A549 (cell line): ENCODE measurements at regions not wholly inside any gene's neighbourhood (a gene's known extent, or its start where the extent isn't known, plus 50 kb on each side); places are given as distances from the start of the nearest gene placed in this dataset.

Source experiments
- ATAC-seq, 2 experiments: fragments of 200-7000 bp in 1 of 2; fragments of >200 bp in 1 of 2; cut with Nextera tagmentation in 1 of 2; cut with Tn5 transposase in 1 of 2; 3 replicates each; pipeline versions ENCODE4 v1.8.0 to v1.9.1; 2018 to 2020; ENCODE audit warnings: mild to moderate bottlenecking in 1 of 2, moderate library complexity in 1 of 2
- CTCF ChIA-PET: fragments of 300-600 bp; sonication (Branson Sonifier 250); formaldehyde crosslinking; extraction: SDS; loops from one replicate; lab custom pipeline; 2021; ENCODE audit warnings: antibody characterized with exemption, inconsistent platforms; lab: Yijun Ruan, JAX
- POLR2A ChIA-PET: fragments of 350-600 bp; formaldehyde crosslinking; extraction: SDS; loops from one replicate; lab custom pipeline; 2021; ENCODE audit warnings: antibody characterized with exemption, inconsistent platforms; lab: Yijun Ruan, JAX
- DNase-seq, 2 experiments: peaks; one replicate each; pipeline versions ENCODE4 v3.0.0 to v3.0.0-alpha.2; 2011 to 2016; ENCODE audit warnings: low read depth in 1 of 2, low spot score in 1 of 2
- FAIRE-seq: peaks from 2 replicates; lab custom pipeline; 2011; peaks lifted over from hg19 to GRCh38; lab: Jason Lieb, UNC
- H3K27ac ChIP-seq, 2 experiments: fragments of >200 bp; sonication (Bioruptor Twin); formaldehyde crosslinking; 3 replicates each; pipeline ENCODE4 v1.5.1; 2016 to 2017
- H3K4me1 ChIP-seq: fragments of >200 bp; sonication (Bioruptor Twin); formaldehyde crosslinking; 3 replicates; pipeline ENCODE4 v1.6.1; 2016
- H3K4me2 ChIP-seq: fragments of >200 bp; sonication (Bioruptor Twin); formaldehyde crosslinking; 3 replicates; pipeline ENCODE4 v1.6.1; 2016
- H3K4me3 ChIP-seq: fragments of >200 bp; sonication (Bioruptor Twin); formaldehyde crosslinking; 3 replicates; pipeline ENCODE4 v1.5.1; 2016
- H3K9me3 ChIP-seq: fragments of >200 bp; sonication (Bioruptor Twin); formaldehyde crosslinking; 3 replicates; pipeline ENCODE4 v1.6.1; 2016
- CHD2 ChIP-seq: fragments of 150-350 bp; IDR thresholded peaks from 2 replicates; pipeline ENCODE4 v1.6.1; 2014; ENCODE audit warnings: low read length; ENCODE audit not compliant: partially characterized antibody
- CHD4 ChIP-seq: fragments of 200-600 bp; sonication (generic); IDR thresholded peaks from 2 replicates; pipeline ENCODE4 v1.6.1; 2016; ENCODE audit warnings: antibody characterized with exemption, mild to moderate bottlenecking, borderline replicate concordance
- EHMT2 ChIP-seq: fragments of 200-600 bp; sonication (generic); IDR thresholded peaks from 2 replicates; pipeline ENCODE4 v1.6.1; 2016; ENCODE audit warnings: antibody characterized with exemption, low read depth, mild to moderate bottlenecking, moderate library complexity
- EP300 ChIP-seq, 2 experiments: fragments of >200 bp; sonication (Bioruptor Twin); formaldehyde crosslinking; IDR thresholded peaks; 2 replicates in 1 of 2; 3 replicates in 1 of 2; pipeline ENCODE4 v1.6.1; 2016 to 2017
- HEYL ChIP-seq: fragments of 250-450 bp; sonication (Bioruptor Pico); IDR thresholded peaks from 2 replicates; pipeline ENCODE4 v1.8.0; 2021; ENCODE audit warnings: mild to moderate bottlenecking, moderate library complexity
- HOXB5 ChIP-seq: fragments of 250-450 bp; sonication (Bioruptor Pico); IDR thresholded peaks from 2 replicates; pipeline ENCODE4 v1.5.0; 2020; ENCODE audit warnings: mild to moderate bottlenecking, moderate library complexity
- JUN ChIP-seq, 2 experiments: fragments of >200 bp; sonication (Bioruptor Twin); formaldehyde crosslinking; IDR thresholded peaks; 2 replicates in 1 of 2; 3 replicates in 1 of 2; pipeline ENCODE4 v1.6.1; 2016 to 2017
- KDM1A ChIP-seq: fragments of 200-600 bp; sonication (generic); IDR thresholded peaks from 2 replicates; pipeline ENCODE4 v1.6.1; 2016; ENCODE audit warnings: low read depth, mild to moderate bottlenecking
- KDM5A ChIP-seq: fragments of 200-600 bp; sonication (generic); IDR thresholded peaks from 2 replicates; pipeline ENCODE4 v1.6.1; 2016; ENCODE audit warnings: antibody characterized with exemption, mild to moderate bottlenecking
- MAFK ChIP-seq: fragments of 450-650 bp; IDR thresholded peaks from 2 replicates; pipeline ENCODE4 v1.6.1; 2014; ENCODE audit not compliant: partially characterized antibody
- MAZ ChIP-seq: fragments of 150-350 bp; IDR thresholded peaks from 2 replicates; pipeline ENCODE4 v1.6.1; 2014; ENCODE audit warnings: antibody characterized with exemption, low read depth, low read length, borderline replicate concordance
- MYC ChIP-seq: IDR thresholded peaks from 2 replicates; pipeline ENCODE4 v1.6.1; 2012; ENCODE audit warnings: mild to moderate bottlenecking, inconsistent platforms, low read length, improper control_type of control experiment, borderline replicate concordance
- NFE2L2 ChIP-seq: fragments of 150-350 bp; conservative IDR thresholded peaks from 2 replicates; pipeline ENCODE4 v1.6.1; 2014; ENCODE audit warnings: low read length
- NR3C1 ChIP-seq: fragments of >200 bp; sonication (Bioruptor Twin); formaldehyde crosslinking; IDR thresholded peaks from 3 replicates; pipeline ENCODE4 v1.6.1; 2017
- PHF8 ChIP-seq: fragments of 200-600 bp; sonication (generic); IDR thresholded peaks from 2 replicates; pipeline ENCODE4 v1.6.1; 2016; ENCODE audit warnings: low read depth, mild to moderate bottlenecking, antibody characterized with exemption, moderate library complexity, borderline replicate concordance
- POLR2AphosphoS2 ChIP-seq: conservative IDR thresholded peaks from 2 replicates; pipeline ENCODE4 v1.6.1; 2012; ENCODE audit warnings: low read length, improper control_type of control experiment, inconsistent platforms
- SMC3 ChIP-seq: fragments of >200 bp; sonication (Bioruptor Twin); formaldehyde crosslinking; IDR thresholded peaks from 3 replicates; pipeline ENCODE4 v1.6.1; 2018; ENCODE audit warnings: inconsistent platforms
- ZNF302 ChIP-seq: fragments of 250-450 bp; sonication (Bioruptor Pico); IDR thresholded peaks from 2 replicates; pipeline ENCODE4 v1.9.0; 2021; ENCODE audit warnings: inconsistent platforms, mild to moderate bottlenecking, moderate library complexity
- WGBS: methylation state at CpG from one replicate; pipeline ENCODE4 v1.1.6; 2017; ENCODE audit errors: missing lambda C conversion rate; 5-methylcytosine and 5-hydroxymethylcytosine counted together
- TF ChIP-seq, protein P1 (sequence below): fragments of 200-600 bp; sonication (generic); IDR thresholded peaks from 2 replicates; pipeline ENCODE4 v1.6.1; 2016; ENCODE audit warnings: antibody characterized with exemption, mild to moderate bottlenecking, moderate library complexity
- TF ChIP-seq, protein P2 (sequence below): fragments of >200 bp; sonication (Bioruptor Twin); formaldehyde crosslinking; IDR thresholded peaks from 3 replicates; pipeline ENCODE4 v1.5.1; 2016
- TF ChIP-seq, protein P3 (sequence below): fragments of 250-450 bp; sonication (Bioruptor Pico); IDR thresholded peaks from 2 replicates; pipeline ENCODE4 v1.5.0; 2021; ENCODE audit warnings: mild to moderate bottlenecking, moderate library complexity, borderline replicate concordance
- TF ChIP-seq, protein P4 (sequence below): fragments of 450-650 bp; IDR thresholded peaks from 2 replicates; pipeline ENCODE4 v1.6.1; 2014; ENCODE audit warnings: antibody characterized with exemption

DNA sequence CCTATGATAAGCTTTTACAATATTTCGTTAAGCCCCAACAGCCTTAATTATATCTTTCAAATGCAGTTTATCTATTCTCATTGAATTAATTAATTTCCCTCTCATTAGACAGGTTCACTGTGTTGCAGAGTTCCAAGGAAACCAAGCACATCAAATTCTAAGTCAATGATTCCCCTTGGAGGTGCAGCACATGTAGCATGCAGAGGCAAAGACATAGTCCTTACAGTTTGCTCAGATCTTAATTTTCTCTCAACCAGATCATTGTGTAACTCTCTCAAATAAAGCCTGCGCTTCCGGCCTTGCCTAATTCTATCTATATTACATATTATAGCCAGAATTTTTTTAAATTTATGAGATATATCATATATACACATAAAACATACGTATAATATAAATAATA lies 205.4 kb downstream of the GRIA2 start:
- 20% methylated on average over 4 of the region's 4 CpGs for WGBS
- Histone ChIP-seq H3K4me2 (no peak overlapping the region), H3K4me3 (no peak overlapping the region), H3K27ac (no peak overlapping the region), H3K9me3 (no peaks in the 10 kb centered on the region), H3K4me1 (no peaks in the 10 kb centered on the region)
- DNase-seq (no peak), FAIRE-seq (no peak), ATAC-seq (no peak)
- POLR2A ChIA-PET, result no interaction called here
- TF ChIP-seq, protein P1, sequence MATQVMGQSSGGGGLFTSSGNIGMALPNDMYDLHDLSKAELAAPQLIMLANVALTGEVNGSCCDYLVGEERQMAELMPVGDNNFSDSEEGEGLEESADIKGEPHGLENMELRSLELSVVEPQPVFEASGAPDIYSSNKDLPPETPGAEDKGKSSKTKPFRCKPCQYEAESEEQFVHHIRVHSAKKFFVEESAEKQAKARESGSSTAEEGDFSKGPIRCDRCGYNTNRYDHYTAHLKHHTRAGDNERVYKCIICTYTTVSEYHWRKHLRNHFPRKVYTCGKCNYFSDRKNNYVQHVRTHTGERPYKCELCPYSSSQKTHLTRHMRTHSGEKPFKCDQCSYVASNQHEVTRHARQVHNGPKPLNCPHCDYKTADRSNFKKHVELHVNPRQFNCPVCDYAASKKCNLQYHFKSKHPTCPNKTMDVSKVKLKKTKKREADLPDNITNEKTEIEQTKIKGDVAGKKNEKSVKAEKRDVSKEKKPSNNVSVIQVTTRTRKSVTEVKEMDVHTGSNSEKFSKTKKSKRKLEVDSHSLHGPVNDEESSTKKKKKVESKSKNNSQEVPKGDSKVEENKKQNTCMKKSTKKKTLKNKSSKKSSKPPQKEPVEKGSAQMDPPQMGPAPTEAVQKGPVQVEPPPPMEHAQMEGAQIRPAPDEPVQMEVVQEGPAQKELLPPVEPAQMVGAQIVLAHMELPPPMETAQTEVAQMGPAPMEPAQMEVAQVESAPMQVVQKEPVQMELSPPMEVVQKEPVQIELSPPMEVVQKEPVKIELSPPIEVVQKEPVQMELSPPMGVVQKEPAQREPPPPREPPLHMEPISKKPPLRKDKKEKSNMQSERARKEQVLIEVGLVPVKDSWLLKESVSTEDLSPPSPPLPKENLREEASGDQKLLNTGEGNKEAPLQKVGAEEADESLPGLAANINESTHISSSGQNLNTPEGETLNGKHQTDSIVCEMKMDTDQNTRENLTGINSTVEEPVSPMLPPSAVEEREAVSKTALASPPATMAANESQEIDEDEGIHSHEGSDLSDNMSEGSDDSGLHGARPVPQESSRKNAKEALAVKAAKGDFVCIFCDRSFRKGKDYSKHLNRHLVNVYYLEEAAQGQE, result no peak
- TF ChIP-seq HOXB5, result no peak
- CTCF ChIA-PET, result no interaction called here

DNA sequence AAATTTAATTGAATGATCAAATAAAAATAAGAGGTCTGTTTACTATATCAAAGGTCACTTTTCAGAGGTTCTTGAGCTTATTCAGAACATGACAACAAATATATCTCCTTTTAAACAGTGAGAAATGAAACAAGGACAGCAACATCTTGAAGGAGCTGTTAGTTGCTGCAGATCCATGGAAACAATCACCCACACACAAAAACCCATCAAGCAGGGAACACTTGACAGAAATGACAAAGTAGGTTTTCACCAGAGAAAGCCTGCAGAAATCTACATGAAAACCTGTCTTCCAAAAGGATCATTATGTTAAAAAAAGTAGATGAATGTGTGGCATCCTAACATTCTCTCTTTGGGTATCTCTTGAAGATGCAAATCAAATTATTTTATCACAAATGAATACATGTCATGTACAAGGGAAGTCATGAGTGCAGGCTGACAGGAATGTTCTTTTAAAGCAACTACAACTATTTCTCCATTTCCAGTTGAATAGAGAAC lies 203.0 kb downstream of the GRIA2 start:
- TF ChIP-seq NFE2L2, result no peak
- no peak for TF ChIP-seq HOXB5
- no peak for TF ChIP-seq EP300 (IDR thresholded peaks at IDR 0.05)
- no peak for TF ChIP-seq NR3C1
- TF ChIP-seq ZNF302 (CRISPR knock-in tag), result no peak
- no peak for TF ChIP-seq SMC3
- TF ChIP-seq CHD4, result no peak
- no peak for TF ChIP-seq PHF8
- no peak for TF ChIP-seq HEYL (CRISPR knock-in tag)
- TF ChIP-seq MYC, result no peak
- TF ChIP-seq, all 56 proteins: peak for 0
- no peak overlapping the region for H3K4me3 ChIP-seq
- no peaks in the 10 kb centered on the region for H3K4me1 ChIP-seq
- no peaks in the 10 kb centered on the region for H3K9me3 ChIP-seq
- POLR2A ChIA-PET, result no interaction called here
- no peak for DNase-seq
- CTCF ChIA-PET, result no interaction called here
- H3K4me2 ChIP-seq, result no peak overlapping the region
- no peak for FAIRE-seq
- H3K27ac ChIP-seq, result no peak overlapping the region
- ATAC-seq, result no peak

DNA sequence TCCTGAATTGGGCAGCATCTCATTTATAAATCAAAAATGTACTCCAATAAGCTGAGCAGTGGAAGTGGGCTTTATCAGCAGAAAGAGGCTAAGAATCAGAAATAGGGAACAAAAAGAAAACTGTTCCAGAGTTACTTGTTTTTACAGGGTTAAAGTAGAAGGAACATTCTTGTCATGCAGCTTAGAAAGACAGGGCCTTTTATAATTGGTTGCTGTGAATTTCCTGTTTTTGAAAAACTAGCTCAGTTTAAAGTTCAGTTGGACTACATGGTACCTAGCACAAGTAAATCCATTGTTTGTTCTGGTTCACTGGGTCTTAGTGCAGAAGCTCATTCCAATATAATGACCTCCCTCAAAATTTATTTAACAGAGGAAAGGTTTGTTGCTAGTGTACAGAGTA lies 200.8 kb downstream of the GRIA2 start:
- FAIRE-seq (no peak), ATAC-seq (no peak), DNase-seq (no peak)
- ChIA-PET CTCF (no interaction called here), POLR2A (no interaction called here)
- H3K9me3 ChIP-seq, result no peaks in the 10 kb centered on the region
- no peak overlapping the region for H3K27ac ChIP-seq
- no peak for TF ChIP-seq CHD4
- TF ChIP-seq KDM5A, result no peak
- no peak for TF ChIP-seq ZNF302 (CRISPR knock-in tag)
- no peak for TF ChIP-seq MYC
- TF ChIP-seq, protein P2, sequence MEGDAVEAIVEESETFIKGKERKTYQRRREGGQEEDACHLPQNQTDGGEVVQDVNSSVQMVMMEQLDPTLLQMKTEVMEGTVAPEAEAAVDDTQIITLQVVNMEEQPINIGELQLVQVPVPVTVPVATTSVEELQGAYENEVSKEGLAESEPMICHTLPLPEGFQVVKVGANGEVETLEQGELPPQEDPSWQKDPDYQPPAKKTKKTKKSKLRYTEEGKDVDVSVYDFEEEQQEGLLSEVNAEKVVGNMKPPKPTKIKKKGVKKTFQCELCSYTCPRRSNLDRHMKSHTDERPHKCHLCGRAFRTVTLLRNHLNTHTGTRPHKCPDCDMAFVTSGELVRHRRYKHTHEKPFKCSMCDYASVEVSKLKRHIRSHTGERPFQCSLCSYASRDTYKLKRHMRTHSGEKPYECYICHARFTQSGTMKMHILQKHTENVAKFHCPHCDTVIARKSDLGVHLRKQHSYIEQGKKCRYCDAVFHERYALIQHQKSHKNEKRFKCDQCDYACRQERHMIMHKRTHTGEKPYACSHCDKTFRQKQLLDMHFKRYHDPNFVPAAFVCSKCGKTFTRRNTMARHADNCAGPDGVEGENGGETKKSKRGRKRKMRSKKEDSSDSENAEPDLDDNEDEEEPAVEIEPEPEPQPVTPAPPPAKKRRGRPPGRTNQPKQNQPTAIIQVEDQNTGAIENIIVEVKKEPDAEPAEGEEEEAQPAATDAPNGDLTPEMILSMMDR, result no peak
- no peak for TF ChIP-seq CHD2
- no peak for TF ChIP-seq EHMT2
- TF ChIP-seq JUN (IDR thresholded peaks at IDR 0.05), result no peak
- TF ChIP-seq, protein P1, result no peak
- TF ChIP-seq KDM1A, result no peak
- no peak for TF ChIP-seq PHF8
- TF ChIP-seq, protein P3, sequence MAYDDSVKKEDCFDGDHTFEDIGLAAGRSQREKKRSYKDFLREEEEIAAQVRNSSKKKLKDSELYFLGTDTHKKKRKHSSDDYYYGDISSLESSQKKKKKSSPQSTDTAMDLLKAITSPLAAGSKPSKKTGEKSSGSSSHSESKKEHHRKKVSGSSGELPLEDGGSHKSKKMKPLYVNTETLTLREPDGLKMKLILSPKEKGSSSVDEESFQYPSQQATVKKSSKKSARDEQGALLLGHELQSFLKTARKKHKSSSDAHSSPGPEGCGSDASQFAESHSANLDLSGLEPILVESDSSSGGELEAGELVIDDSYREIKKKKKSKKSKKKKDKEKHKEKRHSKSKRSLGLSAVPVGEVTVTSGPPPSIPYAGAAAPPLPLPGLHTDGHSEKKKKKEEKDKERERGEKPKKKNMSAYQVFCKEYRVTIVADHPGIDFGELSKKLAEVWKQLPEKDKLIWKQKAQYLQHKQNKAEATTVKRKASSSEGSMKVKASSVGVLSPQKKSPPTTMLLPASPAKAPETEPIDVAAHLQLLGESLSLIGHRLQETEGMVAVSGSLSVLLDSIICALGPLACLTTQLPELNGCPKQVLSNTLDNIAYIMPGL, result no peak
- TF ChIP-seq, protein P4, sequence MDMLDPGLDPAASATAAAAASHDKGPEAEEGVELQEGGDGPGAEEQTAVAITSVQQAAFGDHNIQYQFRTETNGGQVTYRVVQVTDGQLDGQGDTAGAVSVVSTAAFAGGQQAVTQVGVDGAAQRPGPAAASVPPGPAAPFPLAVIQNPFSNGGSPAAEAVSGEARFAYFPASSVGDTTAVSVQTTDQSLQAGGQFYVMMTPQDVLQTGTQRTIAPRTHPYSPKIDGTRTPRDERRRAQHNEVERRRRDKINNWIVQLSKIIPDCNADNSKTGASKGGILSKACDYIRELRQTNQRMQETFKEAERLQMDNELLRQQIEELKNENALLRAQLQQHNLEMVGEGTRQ, result no peak
- TF ChIP-seq SMC3, result no peak
- TF ChIP-seq POLR2AphosphoS2, result no peak
- TF ChIP-seq MAFK, result no peak
- no peak for TF ChIP-seq MAZ
- no peak overlapping the region for H3K4me3 ChIP-seq
- no peak overlapping the region for H3K4me2 ChIP-seq
- no peaks in the 10 kb centered on the region for H3K4me1 ChIP-seq
